ENCODE measurements at regions not wholly inside any gene's neighbourhood (a gene's known extent, or its start where the extent isn't known, plus 50 kb on each side); places are given as distances from the start of the nearest gene placed in this dataset.

GRCh38 chr7:106965108-106965507 is 79.4 kb upstream of the PRKAR2B start:
- TF ChIP-seq CTCF (IDR thresholded peaks at IDR 0.05; ENCODE audit: low read depth, low read length, poor library complexity, severe bottlenecking), result no peak
- no peak for TF ChIP-seq EZH2phosphoT487 (IDR thresholded peaks at IDR 0.05; ENCODE audit: borderline replicate concordance, low read length)

Data from DOHH2 (cell line).